ENCODE measurements at regions not wholly inside any gene's neighbourhood (a gene's known extent, or its start where the extent isn't known, plus 50 kb on each side); places are given as distances from the start of the nearest gene placed in this dataset.

GRCh38 chr6:1485678-1486077 is 96.3 kb downstream of the FOXF2 start:
- no peak for DNase-seq

GRCh38 chr6:1486387-1486786 is 97.0 kb downstream of the FOXF2 start:
- no peak for DNase-seq

GRCh38 chr6:1487239-1487638 is 97.9 kb downstream of the FOXF2 start:
- no peak for DNase-seq

GRCh38 chr6:1491025-1491424 is 101.6 kb downstream of the FOXF2 start:
- no peak for DNase-seq

GRCh38 chr6:1491591-1492319 is 102.4 kb downstream of the FOXF2 start:
- DNase-seq = no peak

- DNase-seq = no peak
Measured at GRCh38 chr6:1494671-1495070, 105.3 kb downstream of the FOXF2 start.

GRCh38 chr6:1495344-1495743 is 106.0 kb downstream of the FOXF2 start:
- DNase-seq = no peak

- no peak for DNase-seq
Measured at GRCh38 chr6:1496092-1496491, 106.7 kb downstream of the FOXF2 start.

- DNase-seq = no peak
Measured at GRCh38 chr6:1496836-1497760, 107.7 kb downstream of the FOXF2 start.

GRCh38 chr6:1497761-1498105 is 108.4 kb downstream of the FOXF2 start:
- DNase-seq = no peak

- DNase-seq = no peak
Measured at GRCh38 chr6:1498491-1499113, 109.2 kb downstream of the FOXF2 start.

- DNase-seq = no peak
Measured at GRCh38 chr6:1499777-1500176, 109.9 kb upstream of the FOXC1 start.

- DNase-seq = no peak
Measured at GRCh38 chr6:1500913-1501312, 108.8 kb upstream of the FOXC1 start.

- no peak for DNase-seq
Measured at GRCh38 chr6:1502041-1502440, 107.7 kb upstream of the FOXC1 start.

GRCh38 chr6:1503811-1504210 is 105.9 kb upstream of the FOXC1 start:
- DNase-seq = no peak

- DNase-seq = no peak
Measured at GRCh38 chr6:1504465-1504864, 105.2 kb upstream of the FOXC1 start.

GRCh38 chr6:1507251-1507650 is 102.5 kb upstream of the FOXC1 start:
- no peak for DNase-seq

- no peak for DNase-seq
Measured at GRCh38 chr6:1509241-1509640, 100.5 kb upstream of the FOXC1 start.

GRCh38 chr6:1510239-1510638 is 99.5 kb upstream of the FOXC1 start:
- DNase-seq = no peak

- no peak for DNase-seq
Measured at GRCh38 chr6:1513215-1513780, 96.4 kb upstream of the FOXC1 start.

GRCh38 chr6:1514078-1514477 is 95.6 kb upstream of the FOXC1 start:
- no peak for DNase-seq

GRCh38 chr6:1515280-1515679 is 94.4 kb upstream of the FOXC1 start:
- DNase-seq = no peak

GRCh38 chr6:1515781-1516180 is 93.9 kb upstream of the FOXC1 start:
- DNase-seq = no peak

Data from inflammatory macrophage treated with lipopolysaccharide for 4 hours (primary cell).